ENCODE measurements at regions not wholly inside any gene's neighbourhood (a gene's known extent, or its start where the extent isn't known, plus 50 kb on each side); places are given as distances from the start of the nearest gene placed in this dataset.

GRCh38 chr13:26855921-26856320 lies 95.3 kb upstream of the GPR12 start:
- TF ChIP-seq POLR2A (IDR thresholded peaks at IDR 0.05; ENCODE audit: low read depth, low read length) (no peak), POLR2AphosphoS5 (IDR thresholded peaks at IDR 0.05; ENCODE audit: low read depth, low read length) (no peak), TAF1 (IDR thresholded peaks at IDR 0.05; ENCODE audit: low read depth, low read length) (no peak), SPI1 (IDR thresholded peaks at IDR 0.05; ENCODE audit: low read depth, low read length) (no peak), PAX5 (IDR thresholded peaks at IDR 0.05; ENCODE audit: insufficient read depth, low read length, severe bottlenecking) (no peak), POU2F2 (IDR thresholded peaks at IDR 0.05; ENCODE audit: low read depth, low read length) (no peak)
